Sigmoid colon (tissue), 3 donors: ENCODE measurements at regions not wholly inside any gene's neighbourhood (a gene's known extent, or its start where the extent isn't known, plus 50 kb on each side); places are given as distances from the start of the nearest gene placed in this dataset.

Source experiments
- POLR2A ChIP-seq, 2 donors: fragments of 450-650 bp; IDR thresholded peaks; one replicate each; pipeline ENCODE4 v1.6.1; 2016; ENCODE audit warnings: antibody characterized with exemption in 2 of 2, mild to moderate bottlenecking in 2 of 2, moderate library complexity in 2 of 2
- TF ChIP-seq, protein P1 (sequence below), 4 experiments: fragments of 450-650 bp in 3 of 4; fragments of 200-600 bp in 1 of 4; IDR thresholded peaks; one replicate each; pipeline ENCODE4 v1.5.1; 2016 to 2019; ENCODE audit warnings: antibody characterized with exemption in 4 of 4, mild to moderate bottlenecking in 3 of 4, moderate library complexity in 2 of 4

DNA sequence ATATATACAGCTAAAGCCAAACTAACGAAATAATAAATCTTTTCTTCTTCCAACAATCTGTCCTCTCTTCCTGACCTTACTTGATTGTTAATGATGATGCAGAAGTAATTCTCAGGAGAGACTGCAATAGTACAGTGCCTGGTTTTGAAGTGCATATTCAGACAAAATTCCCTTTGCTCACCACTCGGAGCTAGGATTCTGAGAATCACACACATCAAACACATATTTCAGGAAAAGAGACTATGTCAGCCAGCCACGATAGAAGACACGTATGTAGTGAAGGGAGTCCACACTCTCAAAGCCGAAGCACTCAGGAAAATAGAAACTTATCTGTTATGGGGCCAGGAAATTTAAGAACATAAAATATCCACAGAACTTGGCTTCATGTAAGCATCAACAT is 362.5 kb upstream of the FAT1 start:
- no peak for TF ChIP-seq POLR2A (IDR thresholded peaks at IDR 0.05)
- TF ChIP-seq, protein P1, sequence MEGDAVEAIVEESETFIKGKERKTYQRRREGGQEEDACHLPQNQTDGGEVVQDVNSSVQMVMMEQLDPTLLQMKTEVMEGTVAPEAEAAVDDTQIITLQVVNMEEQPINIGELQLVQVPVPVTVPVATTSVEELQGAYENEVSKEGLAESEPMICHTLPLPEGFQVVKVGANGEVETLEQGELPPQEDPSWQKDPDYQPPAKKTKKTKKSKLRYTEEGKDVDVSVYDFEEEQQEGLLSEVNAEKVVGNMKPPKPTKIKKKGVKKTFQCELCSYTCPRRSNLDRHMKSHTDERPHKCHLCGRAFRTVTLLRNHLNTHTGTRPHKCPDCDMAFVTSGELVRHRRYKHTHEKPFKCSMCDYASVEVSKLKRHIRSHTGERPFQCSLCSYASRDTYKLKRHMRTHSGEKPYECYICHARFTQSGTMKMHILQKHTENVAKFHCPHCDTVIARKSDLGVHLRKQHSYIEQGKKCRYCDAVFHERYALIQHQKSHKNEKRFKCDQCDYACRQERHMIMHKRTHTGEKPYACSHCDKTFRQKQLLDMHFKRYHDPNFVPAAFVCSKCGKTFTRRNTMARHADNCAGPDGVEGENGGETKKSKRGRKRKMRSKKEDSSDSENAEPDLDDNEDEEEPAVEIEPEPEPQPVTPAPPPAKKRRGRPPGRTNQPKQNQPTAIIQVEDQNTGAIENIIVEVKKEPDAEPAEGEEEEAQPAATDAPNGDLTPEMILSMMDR (IDR thresholded peaks at IDR 0.05) = no peak
